Neuronal stem cell (in vitro differentiated cells): ENCODE measurements at regions not wholly inside any gene's neighbourhood (a gene's known extent, or its start where the extent isn't known, plus 50 kb on each side); places are given as distances from the start of the nearest gene placed in this dataset. TPM values are rescaled to one million over a fixed set of nuclear protein-coding genes. Genes with fewer than 3 reads are reported as not detected.

Experiments used
- small RNA-seq: library from polyadenylated mRNA; stranded (forward); fragments of <200 nt; extraction: miRNeasy Mini kit (QIAGEN cat#:217004); gene quantifications from one replicate; pipeline ENCODE3, GENCODE V24; 2013; ENCODE audit not compliant: insufficient read depth

Small RNAs in the stretch of these regions (small RNA-seq; reads per million reads assigned to genes)
- not detected for gene RF00019
